ENCODE measurements at regions not wholly inside any gene's neighbourhood (a gene's known extent, or its start where the extent isn't known, plus 50 kb on each side); places are given as distances from the start of the nearest gene placed in this dataset.

DNA sequence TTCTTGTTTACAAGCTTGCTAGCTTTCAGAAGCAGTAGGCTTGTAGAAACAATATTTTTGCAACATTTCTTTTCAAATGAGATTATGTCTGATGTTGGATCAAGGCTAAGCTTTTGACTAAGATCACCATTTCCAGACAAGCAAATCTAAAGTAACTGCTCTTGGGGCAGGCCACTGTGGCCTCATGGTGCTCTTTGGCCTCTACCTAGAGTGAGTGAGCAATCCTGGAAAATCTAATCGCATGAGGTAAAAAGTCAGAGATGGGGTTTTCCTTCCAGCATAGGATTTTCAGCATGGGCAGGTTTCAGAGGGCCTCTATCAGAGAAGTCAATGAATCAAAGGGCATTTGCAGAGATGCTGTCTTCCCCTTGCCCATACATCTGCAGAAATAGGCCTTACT lies 331.9 kb downstream of the OMA1 start:
- TF ChIP-seq EZH2 (IDR thresholded peaks at IDR 0.05; ENCODE audit: borderline replicate concordance), result no peak
- TF ChIP-seq, protein P1, sequence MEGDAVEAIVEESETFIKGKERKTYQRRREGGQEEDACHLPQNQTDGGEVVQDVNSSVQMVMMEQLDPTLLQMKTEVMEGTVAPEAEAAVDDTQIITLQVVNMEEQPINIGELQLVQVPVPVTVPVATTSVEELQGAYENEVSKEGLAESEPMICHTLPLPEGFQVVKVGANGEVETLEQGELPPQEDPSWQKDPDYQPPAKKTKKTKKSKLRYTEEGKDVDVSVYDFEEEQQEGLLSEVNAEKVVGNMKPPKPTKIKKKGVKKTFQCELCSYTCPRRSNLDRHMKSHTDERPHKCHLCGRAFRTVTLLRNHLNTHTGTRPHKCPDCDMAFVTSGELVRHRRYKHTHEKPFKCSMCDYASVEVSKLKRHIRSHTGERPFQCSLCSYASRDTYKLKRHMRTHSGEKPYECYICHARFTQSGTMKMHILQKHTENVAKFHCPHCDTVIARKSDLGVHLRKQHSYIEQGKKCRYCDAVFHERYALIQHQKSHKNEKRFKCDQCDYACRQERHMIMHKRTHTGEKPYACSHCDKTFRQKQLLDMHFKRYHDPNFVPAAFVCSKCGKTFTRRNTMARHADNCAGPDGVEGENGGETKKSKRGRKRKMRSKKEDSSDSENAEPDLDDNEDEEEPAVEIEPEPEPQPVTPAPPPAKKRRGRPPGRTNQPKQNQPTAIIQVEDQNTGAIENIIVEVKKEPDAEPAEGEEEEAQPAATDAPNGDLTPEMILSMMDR (IDR thresholded peaks at IDR 0.05; ENCODE audit: poor library complexity), result no peak
- no peak for TF ChIP-seq EZH2phosphoT487 (IDR thresholded peaks at IDR 0.05; ENCODE audit: low read depth, severe bottlenecking, unreplicated experiment)
